Non-pigmented ciliary epithelial cell (primary cell): ENCODE measurements at regions not wholly inside any gene's neighbourhood (a gene's known extent, or its start where the extent isn't known, plus 50 kb on each side); places are given as distances from the start of the nearest gene placed in this dataset.
A peak's percentile ranks its signal among the peaks of the same experiment; 100 is the strongest.
"Not testable (repeated sequence)": the region's sequence is repeated elsewhere in the genome, so short reads cannot be mapped to it uniquely, and the experiment has no call there.

Experiments
- DNase-seq: peaks from one replicate; pipeline ENCODE4 v3.0.0-alpha.2; 2010; ENCODE audit warnings: low read depth

- no peak for DNase-seq
These were observed 315.9 kb downstream of the BCHE start for GRCh38 chr3:165521131-165521871.

GRCh38 chr3:165519687-165520086, 317.5 kb downstream of the BCHE start:
- no peak for DNase-seq

- no peak for DNase-seq
These were observed 318.9 kb downstream of the BCHE start for GRCh38 chr3:165518346-165518745.

DNA sequence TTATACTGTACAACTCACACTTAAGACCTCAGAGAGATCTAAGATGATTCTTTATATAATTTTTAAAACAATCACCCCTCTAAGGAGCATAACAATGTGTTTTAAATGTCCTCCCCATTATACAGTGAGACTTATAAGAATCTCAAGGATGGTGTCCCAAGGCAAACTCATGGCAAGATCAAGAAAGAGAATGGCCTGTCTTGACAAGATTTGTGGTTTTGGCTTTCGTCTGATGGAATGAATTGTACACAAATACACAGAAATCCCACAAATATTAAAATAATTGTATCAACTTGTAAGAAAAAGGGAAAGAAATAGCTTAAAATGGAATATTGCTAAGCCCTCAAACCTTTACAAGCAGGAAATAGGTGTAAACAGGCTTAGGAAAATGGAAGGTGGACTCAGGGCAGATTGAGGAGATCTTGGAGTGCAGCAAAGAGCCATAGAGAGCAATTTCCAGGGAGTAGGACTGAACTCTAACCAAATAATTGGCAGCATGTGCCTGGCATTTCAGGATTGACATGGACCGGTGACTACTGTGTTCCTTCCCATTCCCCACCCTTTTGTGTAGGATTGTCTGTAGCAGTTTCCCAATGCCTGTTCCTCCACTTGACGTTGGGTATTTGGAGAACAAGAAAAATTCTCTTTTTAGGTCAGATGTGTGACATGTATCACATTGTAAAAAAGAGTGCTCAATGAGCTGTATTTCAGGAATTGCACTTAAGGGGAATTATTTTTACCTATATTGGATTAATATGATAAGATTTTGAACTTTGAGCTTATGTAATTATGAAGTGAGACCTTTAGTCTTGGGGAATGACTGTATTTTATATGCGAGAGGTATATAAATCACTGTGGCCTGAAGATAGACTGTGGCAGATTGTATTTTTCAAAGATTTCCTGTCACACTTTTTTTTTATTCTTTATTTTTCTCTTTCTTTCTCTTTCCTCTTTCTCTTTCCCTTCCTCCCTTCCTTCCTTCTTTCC, 317.8 kb upstream of the SLITRK3 start:
- DNase-seq: no peak

- no peak for DNase-seq
These were observed 311.4 kb upstream of the SLITRK3 start for GRCh38 chr3:165507576-165507975.

DNA sequence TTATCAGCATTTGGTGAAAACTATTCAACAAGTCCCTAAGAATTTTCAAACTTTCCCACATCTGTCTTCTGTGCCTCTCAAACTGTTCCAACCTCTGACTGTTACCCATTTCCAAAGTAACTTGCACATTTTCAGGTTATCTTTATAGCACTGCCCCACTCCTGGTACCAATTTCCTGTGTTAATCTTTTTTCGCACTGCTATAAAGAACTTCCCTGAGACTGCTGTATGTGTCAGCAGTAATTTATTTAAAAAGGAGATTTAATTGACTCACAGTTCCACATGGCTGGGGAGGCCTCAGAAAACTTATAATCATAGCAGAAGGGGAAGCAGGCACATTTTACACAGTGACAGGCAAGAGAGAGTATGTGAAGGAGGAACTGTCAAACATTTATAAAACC, 310.9 kb upstream of the SLITRK3 start:
- DNase-seq: no peak

- no peak for DNase-seq
These were observed 309.5 kb upstream of the SLITRK3 start for GRCh38 chr3:165505657-165506056.

- DNase-seq: no peak
These were observed 308.4 kb upstream of the SLITRK3 start for GRCh38 chr3:165504554-165504953.

- DNase-seq: no peak
These were observed 307.6 kb upstream of the SLITRK3 start for GRCh38 chr3:165503825-165504224.

GRCh38 chr3:165503346-165503745, 307.2 kb upstream of the SLITRK3 start:
- DNase-seq: no peak

- DNase-seq: no peak
These were observed 306.5 kb upstream of the SLITRK3 start for GRCh38 chr3:165502707-165503106.

DNA sequence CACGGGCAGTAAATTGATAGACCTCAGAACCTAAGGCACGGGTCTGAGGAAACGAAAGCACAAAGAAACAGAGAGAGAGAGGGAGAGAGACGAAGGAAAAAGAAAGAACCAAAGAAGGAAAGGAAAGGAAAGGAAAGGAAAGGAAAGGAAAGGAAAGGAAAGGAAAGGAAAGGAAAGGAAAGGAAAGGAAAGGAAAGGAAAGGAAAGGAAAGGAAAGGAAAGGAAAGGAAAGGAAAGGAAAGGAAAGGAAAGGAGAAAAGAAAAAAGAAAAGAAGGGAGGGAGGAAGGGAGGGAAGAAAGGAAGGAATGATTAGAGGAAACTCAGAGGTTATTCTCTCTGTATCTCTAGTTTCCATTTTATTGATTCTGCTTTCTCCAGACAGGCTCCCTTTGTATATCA, 302.6 kb upstream of the SLITRK3 start:
- not testable (repeated sequence) for DNase-seq

GRCh38 chr3:165491487-165491886, 295.3 kb upstream of the SLITRK3 start:
- DNase-seq: peak; percentile 11

DNA sequence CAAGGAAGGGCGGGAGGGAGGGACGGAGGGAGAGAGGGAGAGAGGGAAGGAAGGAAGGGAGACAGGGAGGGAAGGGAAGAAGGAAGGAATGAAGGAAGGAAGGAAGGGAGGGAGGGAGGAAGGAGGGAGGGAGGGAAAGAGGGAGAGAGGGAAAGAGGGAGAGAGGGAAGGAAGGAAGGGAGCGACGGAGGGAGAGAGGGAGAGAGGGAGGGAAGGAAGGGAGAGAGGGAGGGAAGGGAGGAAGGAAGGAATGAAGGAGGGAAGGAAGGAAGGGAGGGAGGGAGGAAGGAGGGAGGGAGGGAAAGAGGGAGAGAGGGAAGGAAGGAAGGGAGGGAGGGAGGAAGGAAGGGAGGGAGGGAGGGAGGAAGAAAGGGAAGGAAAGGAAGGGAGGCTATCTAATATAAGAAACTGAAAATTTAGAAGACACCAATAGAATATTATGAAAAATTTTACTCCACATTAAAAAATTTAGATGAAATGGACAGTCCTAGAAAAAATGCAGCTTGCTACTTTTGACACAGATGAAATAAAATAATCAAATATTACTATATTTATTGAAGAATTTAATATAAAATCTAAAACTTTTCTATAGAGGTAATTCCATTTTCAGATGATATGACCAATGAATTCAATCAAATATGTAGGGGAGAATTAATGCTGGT, 280.3 kb upstream of the SLITRK3 start:
- no peak for DNase-seq

GRCh38 chr3:165466856-165467255, 270.7 kb upstream of the SLITRK3 start:
- DNase-seq: peak; percentile 47

GRCh38 chr3:165464736-165465135, 268.6 kb upstream of the SLITRK3 start:
- DNase-seq: peak; percentile 53

DNA sequence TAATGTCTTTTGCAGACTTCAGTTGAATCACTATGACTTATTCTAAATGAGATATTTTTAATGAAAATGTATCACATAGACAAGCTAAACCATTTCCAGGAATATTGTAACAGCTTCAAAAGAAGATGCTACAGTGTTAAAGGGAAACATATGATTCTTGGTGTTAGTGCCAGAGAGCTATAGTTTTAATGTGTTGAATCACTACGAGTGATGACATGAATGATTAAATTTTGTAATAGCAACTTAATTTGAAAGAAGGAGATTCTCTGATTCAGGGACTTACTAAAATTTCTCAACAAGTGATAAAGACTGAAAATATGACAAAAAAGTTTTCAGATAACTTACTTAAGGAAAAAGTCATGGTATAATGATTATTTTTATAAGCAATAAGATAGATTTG, 267.3 kb upstream of the SLITRK3 start:
- DNase-seq: no peak

GRCh38 chr3:165462636-165463334, 266.6 kb upstream of the SLITRK3 start:
- no peak for DNase-seq

DNA sequence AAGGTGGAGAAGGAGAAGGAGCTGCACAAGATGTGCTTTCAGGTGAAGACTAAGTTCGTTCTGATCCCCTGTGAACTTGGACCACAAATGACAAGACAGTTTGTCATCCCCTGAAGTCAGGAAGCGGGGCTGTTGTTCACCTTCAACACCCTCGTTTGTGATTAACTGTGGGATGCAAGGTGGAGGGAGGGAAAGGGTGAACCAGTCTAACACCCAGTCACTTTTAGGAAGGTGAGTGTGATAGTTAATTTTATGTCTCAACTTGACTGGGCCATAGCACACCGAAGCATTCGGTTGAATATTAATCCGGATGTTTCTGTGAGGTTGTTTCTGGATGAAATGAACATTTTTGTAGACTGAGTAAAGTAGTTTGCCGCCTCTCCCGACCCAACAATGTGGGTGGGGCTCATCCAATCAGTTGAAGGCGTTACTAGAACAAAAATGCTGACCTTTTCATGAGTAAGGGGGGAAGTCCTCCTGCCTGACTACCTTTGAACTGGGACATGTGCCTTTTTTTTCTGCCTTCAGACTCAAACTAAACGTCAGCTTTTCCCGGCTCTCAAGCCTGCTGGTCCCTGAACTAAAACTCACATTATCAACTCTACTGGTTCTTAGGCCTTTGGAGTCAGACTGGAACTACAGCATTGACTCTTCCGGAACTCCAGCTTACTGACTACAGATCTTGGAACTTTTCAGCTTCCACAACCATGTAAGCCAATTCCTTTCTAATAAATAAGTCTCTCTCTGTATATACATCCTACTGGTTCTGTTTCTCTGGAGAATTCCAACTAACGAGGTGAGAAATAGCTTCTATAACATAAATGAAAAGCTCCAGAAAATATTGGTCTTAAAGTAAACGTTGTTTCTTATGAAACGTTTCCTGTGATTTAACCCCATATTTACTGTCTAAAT, 264.0 kb upstream of the SLITRK3 start:
- no peak for DNase-seq

GRCh38 chr3:165459111-165459510, 262.9 kb upstream of the SLITRK3 start:
- DNase-seq: no peak

GRCh38 chr3:165457096-165457495, 260.9 kb upstream of the SLITRK3 start:
- no peak for DNase-seq
